ENCODE measurements at regions not wholly inside any gene's neighbourhood (a gene's known extent, or its start where the extent isn't known, plus 50 kb on each side); places are given as distances from the start of the nearest gene placed in this dataset.

DNA sequence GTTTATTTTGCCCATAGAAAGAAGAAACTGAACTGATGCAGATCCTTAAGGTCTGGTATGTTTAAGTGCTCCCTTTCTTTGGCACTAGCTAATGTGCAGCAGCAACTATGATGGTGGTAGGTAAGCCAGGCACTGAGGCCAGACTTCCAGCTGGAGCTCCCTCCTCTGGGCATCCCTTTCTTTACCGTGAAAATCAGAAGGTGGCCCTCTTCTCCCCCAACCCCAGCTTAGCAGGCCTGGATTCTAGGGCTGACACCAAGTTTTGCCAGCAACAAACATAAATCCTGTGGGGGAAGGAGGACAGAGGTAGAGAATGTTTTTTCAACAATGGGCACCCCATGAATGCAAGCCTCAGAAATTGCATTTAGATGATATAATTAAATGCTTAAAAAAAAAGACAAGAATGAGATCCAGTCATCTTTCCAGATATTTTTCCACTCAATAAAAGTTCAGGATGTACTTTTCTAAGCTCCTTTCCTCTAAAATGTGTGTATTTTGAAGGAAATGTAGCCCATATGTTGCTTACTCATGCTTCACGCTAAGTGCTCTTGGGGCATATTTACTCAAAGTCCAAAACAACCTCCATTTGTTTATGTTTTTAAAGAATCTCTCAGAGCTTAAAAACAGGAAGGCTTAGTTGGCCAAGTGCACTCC is 123.9 kb upstream of the NXT1 start:
- no TSS peak for BruUV-seq (replicated peaks)
- H3K9me3 ChIP-seq (replicated peaks; ENCODE audit: control insufficient read depth, insufficient read depth, low read length) = no peaks in the 10 kb centered on the region
- no peak overlapping the region for H3K4me3 ChIP-seq (replicated peaks in 1 of 3; ENCODE audit: insufficient read depth in 1 of 3, low read depth in 1 of 3, low read length in 3 of 3)
- H2AFZ ChIP-seq (ENCODE audit: low read depth, low read length) = no peak overlapping the region
- H3K27ac ChIP-seq (ENCODE audit: insufficient read depth, low read depth, low read length) = no peak overlapping the region
- ChIA-PET POLR2A (no interaction called here), CTCF (interaction anchor here (0.8 to 1.9 kb wide), 11 partner anchors 8 to 535 kb away, joined by 3 to 15 read pairs (median 4); partner anchors contain the start of gene THBD)
- no peaks in the 10 kb centered on the region for H4K20me1 ChIP-seq (replicated peaks; ENCODE audit: control insufficient read depth, extremely low read depth, insufficient read depth, low read length)
- DNase-seq (ENCODE audit: low read depth, low spot score) (peak; percentile 77), FAIRE-seq (peak; percentile 76)
- intact Hi-C loops (cut with micrococcal nuclease) (no loop called here), dilution Hi-C loops (cut with MboI; ENCODE audit: extremely low pct_ligation_motif_present, low sequenced_read_pairs) (no loop called here)
- no peaks in the 10 kb centered on the region for H3K27me3 ChIP-seq (ENCODE audit: control insufficient read depth in 2 of 2, insufficient read depth in 2 of 2, low read length in 2 of 2)
- H3K36me3 ChIP-seq (ENCODE audit: control insufficient read depth in 2 of 2, extremely low read depth in 1 of 2, insufficient read depth in 2 of 2, low read length in 2 of 2) = no peaks in the 10 kb centered on the region
- H3K4me1 ChIP-seq (ENCODE audit: control insufficient read depth, extremely low read depth, insufficient read depth, low read length) = peaks cover 8% of the 10 kb centered on the region
- no peak overlapping the region for H3K9ac ChIP-seq (replicated peaks; ENCODE audit: extremely low read depth, insufficient read depth, low read length)
- no peaks in the 10 kb centered on the region for H3K79me2 ChIP-seq (ENCODE audit: control insufficient read depth, insufficient read depth, low read length)
- TF ChIP-seq, protein P1, sequence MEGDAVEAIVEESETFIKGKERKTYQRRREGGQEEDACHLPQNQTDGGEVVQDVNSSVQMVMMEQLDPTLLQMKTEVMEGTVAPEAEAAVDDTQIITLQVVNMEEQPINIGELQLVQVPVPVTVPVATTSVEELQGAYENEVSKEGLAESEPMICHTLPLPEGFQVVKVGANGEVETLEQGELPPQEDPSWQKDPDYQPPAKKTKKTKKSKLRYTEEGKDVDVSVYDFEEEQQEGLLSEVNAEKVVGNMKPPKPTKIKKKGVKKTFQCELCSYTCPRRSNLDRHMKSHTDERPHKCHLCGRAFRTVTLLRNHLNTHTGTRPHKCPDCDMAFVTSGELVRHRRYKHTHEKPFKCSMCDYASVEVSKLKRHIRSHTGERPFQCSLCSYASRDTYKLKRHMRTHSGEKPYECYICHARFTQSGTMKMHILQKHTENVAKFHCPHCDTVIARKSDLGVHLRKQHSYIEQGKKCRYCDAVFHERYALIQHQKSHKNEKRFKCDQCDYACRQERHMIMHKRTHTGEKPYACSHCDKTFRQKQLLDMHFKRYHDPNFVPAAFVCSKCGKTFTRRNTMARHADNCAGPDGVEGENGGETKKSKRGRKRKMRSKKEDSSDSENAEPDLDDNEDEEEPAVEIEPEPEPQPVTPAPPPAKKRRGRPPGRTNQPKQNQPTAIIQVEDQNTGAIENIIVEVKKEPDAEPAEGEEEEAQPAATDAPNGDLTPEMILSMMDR (IDR thresholded peaks at IDR 0.05; ENCODE audit: extremely low read depth in 1 of 2, insufficient read depth in 1 of 2, low read depth in 1 of 2, low read length in 2 of 2) = peak in 1 of 2 donors; percentile 31
- TF ChIP-seq GATA2 (IDR thresholded peaks at IDR 0.05; ENCODE audit: insufficient read depth, insufficient read length, low read depth, low read length) = no peak
- TF ChIP-seq POLR2A (IDR thresholded peaks at IDR 0.05; ENCODE audit: low read depth, low read length) = no peak
- peak; percentile 23 for TF ChIP-seq FOS (IDR thresholded peaks at IDR 0.05; ENCODE audit: borderline replicate concordance, insufficient read depth, low read length)
- no peaks in the 10 kb centered on the region for H3K9me1 ChIP-seq (replicated peaks; ENCODE audit: control insufficient read depth, extremely low read depth, insufficient read depth, low read length)
- H3K4me2 ChIP-seq (ENCODE audit: insufficient read depth, low read length) = no peak overlapping the region

DNA sequence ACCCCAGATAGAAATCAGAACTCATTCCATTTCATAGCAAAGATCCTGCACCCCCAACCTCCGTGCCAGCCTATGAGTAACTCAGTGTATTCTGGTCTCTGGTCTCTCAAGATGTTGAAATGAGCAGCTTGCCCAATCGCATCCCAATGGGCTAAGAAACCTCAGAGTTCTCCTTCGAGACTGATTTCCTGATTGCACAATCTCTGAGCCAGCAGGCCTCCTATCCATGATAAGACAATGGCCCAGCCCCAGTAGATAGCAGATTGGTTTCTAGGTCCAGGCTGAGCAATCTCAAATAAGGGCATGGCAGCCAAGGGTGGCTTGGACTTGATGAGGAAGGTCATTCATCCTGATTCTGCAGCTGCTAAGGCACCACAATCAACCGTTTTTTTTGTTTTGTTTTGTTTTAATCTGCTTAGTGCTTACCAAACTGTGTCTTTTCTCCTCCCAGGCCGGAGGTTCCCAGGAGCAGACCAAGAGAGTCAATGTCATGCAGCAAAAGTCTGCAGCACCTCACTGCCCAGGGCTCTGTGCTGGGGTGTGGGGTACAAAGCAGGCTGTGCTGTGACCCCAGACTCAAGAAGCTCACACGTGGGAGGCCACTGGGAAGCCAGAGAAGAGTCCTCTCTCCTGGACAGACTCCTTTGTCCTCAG is 125.1 kb upstream of the NXT1 start:
- TF ChIP-seq POLR2AphosphoS5 (IDR thresholded peaks at IDR 0.05; ENCODE audit: insufficient read depth, low read depth, low read length) (no peak), JUN (IDR thresholded peaks at IDR 0.05; ENCODE audit: borderline replicate concordance, insufficient read depth, insufficient read length, low read depth) (no peak), GATA2 (IDR thresholded peaks at IDR 0.05; ENCODE audit: insufficient read depth, insufficient read length, low read depth, low read length) (no peak), MYC (IDR thresholded peaks at IDR 0.05; ENCODE audit: low read depth, low read length) (no peak)
- TF ChIP-seq, protein P1 (IDR thresholded peaks at IDR 0.05; ENCODE audit: extremely low read depth in 1 of 2, insufficient read depth in 1 of 2, low read depth in 1 of 2, low read length in 2 of 2) = no peak
- TF ChIP-seq, protein P2, sequence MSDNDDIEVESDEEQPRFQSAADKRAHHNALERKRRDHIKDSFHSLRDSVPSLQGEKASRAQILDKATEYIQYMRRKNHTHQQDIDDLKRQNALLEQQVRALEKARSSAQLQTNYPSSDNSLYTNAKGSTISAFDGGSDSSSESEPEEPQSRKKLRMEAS (IDR thresholded peaks at IDR 0.05; ENCODE audit: insufficient read depth, insufficient read length) = no peak
- peaks cover 3% of the 10 kb centered on the region for H3K4me1 ChIP-seq (ENCODE audit: control insufficient read depth, extremely low read depth, insufficient read depth, low read length)
- no peaks in the 10 kb centered on the region for H3K9me3 ChIP-seq (replicated peaks; ENCODE audit: control insufficient read depth, insufficient read depth, low read length)
- H3K79me2 ChIP-seq (ENCODE audit: control insufficient read depth, insufficient read depth, low read length) = no peaks in the 10 kb centered on the region
- H3K9me1 ChIP-seq (replicated peaks; ENCODE audit: control insufficient read depth, extremely low read depth, insufficient read depth, low read length) = no peaks in the 10 kb centered on the region
- ChIA-PET CTCF (interaction anchor here (1.1 to 1.9 kb wide), 7 partner anchors 9 to 175 kb away, joined by 3 to 15 read pairs (median 4); partner anchors contain the start of gene THBD), POLR2A (no interaction called here)
- no TSS peak for BruUV-seq (replicated peaks)
- no peaks in the 10 kb centered on the region for H3K36me3 ChIP-seq (ENCODE audit: control insufficient read depth in 2 of 2, extremely low read depth in 1 of 2, insufficient read depth in 2 of 2, low read length in 2 of 2)
- H4K20me1 ChIP-seq (replicated peaks; ENCODE audit: control insufficient read depth, extremely low read depth, insufficient read depth, low read length) = no peaks in the 10 kb centered on the region
- no peak overlapping the region for H3K4me3 ChIP-seq (replicated peaks in 1 of 3; ENCODE audit: insufficient read depth in 1 of 3, low read depth in 1 of 3, low read length in 3 of 3)
- dilution Hi-C loops (cut with MboI; ENCODE audit: extremely low pct_ligation_motif_present, low sequenced_read_pairs) = no loop called here
- H3K27me3 ChIP-seq (ENCODE audit: control insufficient read depth in 2 of 2, insufficient read depth in 2 of 2, low read length in 2 of 2) = no peaks in the 10 kb centered on the region
- H3K4me2 ChIP-seq (ENCODE audit: insufficient read depth, low read length) = no peak overlapping the region
- H3K9ac ChIP-seq (replicated peaks; ENCODE audit: extremely low read depth, insufficient read depth, low read length) = no peak overlapping the region
- no peak for DNase-seq (ENCODE audit: low read depth, low spot score)
- H3K27ac ChIP-seq (ENCODE audit: insufficient read depth, low read depth, low read length) = no peak overlapping the region
- intact Hi-C loops (cut with micrococcal nuclease) = no loop called here
- H2AFZ ChIP-seq (ENCODE audit: low read depth, low read length) = no peak overlapping the region
- FAIRE-seq = no peak

All from endothelial cell of umbilical vein (primary cell).